GM18520 (cell line): ENCODE measurements at regions not wholly inside any gene's neighbourhood (a gene's known extent, or its start where the extent isn't known, plus 50 kb on each side); places are given as distances from the start of the nearest gene placed in this dataset.

Experiments
- ATAC-seq: cut with Tn5 transposase; IDR thresholded peaks from one replicate; pipeline ENCODE4 v1.9.1; 2021; ENCODE audit not compliant: unreplicated experiment

GRCh38 chr3:139780593-139780992, 102.8 kb upstream of the NMNAT3 start:
- ATAC-seq = no peak

- ATAC-seq = no peak
Observed at GRCh38 chr3:139778682-139779233, 101.0 kb upstream of the NMNAT3 start.

- ATAC-seq = no peak
Observed at GRCh38 chr3:139774560-139775302, 97.0 kb upstream of the NMNAT3 start.

GRCh38 chr3:139772539-139773500, 95.0 kb upstream of the NMNAT3 start:
- ATAC-seq = no peak

GRCh38 chr3:139771331-139771730, 93.6 kb upstream of the NMNAT3 start:
- no peak for ATAC-seq

- ATAC-seq = no peak
Observed at GRCh38 chr3:139770577-139770976, 92.8 kb upstream of the NMNAT3 start.

GRCh38 chr3:139769796-139770195, 92.0 kb upstream of the NMNAT3 start:
- ATAC-seq = no peak

GRCh38 chr3:139764936-139765335, 87.2 kb upstream of the NMNAT3 start:
- no peak for ATAC-seq

GRCh38 chr3:139764069-139764905, 86.5 kb upstream of the NMNAT3 start:
- no peak for ATAC-seq

GRCh38 chr3:139762302-139762701, 84.5 kb upstream of the NMNAT3 start:
- no peak for ATAC-seq

- no peak for ATAC-seq
Observed at GRCh38 chr3:139759470-139759869, 81.7 kb upstream of the NMNAT3 start.

- ATAC-seq = no peak
Observed at GRCh38 chr3:139758654-139759291, 81.0 kb upstream of the NMNAT3 start.

- ATAC-seq = no peak
Observed at GRCh38 chr3:139757448-139758030, 79.8 kb upstream of the NMNAT3 start.

- no peak for ATAC-seq
Observed at GRCh38 chr3:139756529-139757103, 78.8 kb upstream of the NMNAT3 start.

- ATAC-seq = no peak
Observed at GRCh38 chr3:139755551-139755950, 77.8 kb upstream of the NMNAT3 start.

- ATAC-seq = no peak
Observed at GRCh38 chr3:139751789-139752188, 74.0 kb upstream of the NMNAT3 start.

- ATAC-seq = no peak
Observed at GRCh38 chr3:139746481-139746880, 68.7 kb upstream of the NMNAT3 start.

- peak; percentile 68 for ATAC-seq
Observed at GRCh38 chr3:139745831-139746230, 68.1 kb upstream of the NMNAT3 start.

- ATAC-seq = no peak
Observed at GRCh38 chr3:139738697-139739096, 60.9 kb upstream of the NMNAT3 start.
